Omental fat pad (tissue), 3 donors: ENCODE measurements at regions not wholly inside any gene's neighbourhood (a gene's known extent, or its start where the extent isn't known, plus 50 kb on each side); places are given as distances from the start of the nearest gene placed in this dataset.
"Not testable (repeated sequence)": the region's sequence is repeated elsewhere in the genome, so short reads cannot be mapped to it uniquely, and the experiment has no call there.

ENCODE experiments used
- ATAC-seq: fragments of 150-250 bp; one replicate; pipeline ENCODE4 v1.9.1; 2016; ENCODE audit warnings: mild to moderate bottlenecking, moderate library complexity; ENCODE audit not compliant: low FRiP score
- DNase-seq: peaks from one replicate; pipeline ENCODE4 v3.0.0-alpha.2; 2019; ENCODE audit warnings: low spot score
- TF ChIP-seq, protein P1 (sequence below), 3 donors: fragments of 450-650 bp; IDR thresholded peaks; one replicate each; pipeline ENCODE4 v1.5.1; 2016 to 2017; ENCODE audit warnings: antibody characterized with exemption in 3 of 3, mild to moderate bottlenecking in 3 of 3, moderate library complexity in 2 of 3

DNA sequence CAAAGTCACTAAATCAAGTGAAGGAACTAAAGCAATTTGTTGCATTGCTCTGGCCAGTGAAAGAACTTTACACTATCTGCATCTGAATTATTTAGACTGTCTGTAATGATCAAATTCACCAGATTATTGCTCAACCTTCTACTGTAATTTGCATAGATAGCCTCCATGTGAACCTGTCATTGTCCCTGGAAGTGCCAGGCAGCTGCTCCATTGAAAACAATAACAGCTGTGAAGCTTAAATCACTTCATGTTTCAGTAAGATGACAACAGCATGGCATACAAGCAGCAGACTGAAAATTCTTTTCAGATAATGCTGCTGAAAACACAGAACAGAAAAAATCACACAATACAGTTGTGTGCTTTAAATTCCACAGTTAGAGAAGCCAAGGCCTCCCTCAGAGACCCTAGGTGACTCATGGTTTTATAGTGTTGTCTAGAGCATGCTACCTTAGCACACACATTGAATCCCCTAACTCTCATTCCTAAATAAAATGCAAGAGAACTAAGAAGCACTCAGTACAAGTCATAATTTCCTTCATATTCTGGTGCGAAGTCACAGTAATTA, 248.9 kb downstream of the TPBG start:
- DNase-seq (no peak), ATAC-seq (no peak)
- TF ChIP-seq, protein P1, sequence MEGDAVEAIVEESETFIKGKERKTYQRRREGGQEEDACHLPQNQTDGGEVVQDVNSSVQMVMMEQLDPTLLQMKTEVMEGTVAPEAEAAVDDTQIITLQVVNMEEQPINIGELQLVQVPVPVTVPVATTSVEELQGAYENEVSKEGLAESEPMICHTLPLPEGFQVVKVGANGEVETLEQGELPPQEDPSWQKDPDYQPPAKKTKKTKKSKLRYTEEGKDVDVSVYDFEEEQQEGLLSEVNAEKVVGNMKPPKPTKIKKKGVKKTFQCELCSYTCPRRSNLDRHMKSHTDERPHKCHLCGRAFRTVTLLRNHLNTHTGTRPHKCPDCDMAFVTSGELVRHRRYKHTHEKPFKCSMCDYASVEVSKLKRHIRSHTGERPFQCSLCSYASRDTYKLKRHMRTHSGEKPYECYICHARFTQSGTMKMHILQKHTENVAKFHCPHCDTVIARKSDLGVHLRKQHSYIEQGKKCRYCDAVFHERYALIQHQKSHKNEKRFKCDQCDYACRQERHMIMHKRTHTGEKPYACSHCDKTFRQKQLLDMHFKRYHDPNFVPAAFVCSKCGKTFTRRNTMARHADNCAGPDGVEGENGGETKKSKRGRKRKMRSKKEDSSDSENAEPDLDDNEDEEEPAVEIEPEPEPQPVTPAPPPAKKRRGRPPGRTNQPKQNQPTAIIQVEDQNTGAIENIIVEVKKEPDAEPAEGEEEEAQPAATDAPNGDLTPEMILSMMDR (IDR thresholded peaks at IDR 0.05) = no peak

DNA sequence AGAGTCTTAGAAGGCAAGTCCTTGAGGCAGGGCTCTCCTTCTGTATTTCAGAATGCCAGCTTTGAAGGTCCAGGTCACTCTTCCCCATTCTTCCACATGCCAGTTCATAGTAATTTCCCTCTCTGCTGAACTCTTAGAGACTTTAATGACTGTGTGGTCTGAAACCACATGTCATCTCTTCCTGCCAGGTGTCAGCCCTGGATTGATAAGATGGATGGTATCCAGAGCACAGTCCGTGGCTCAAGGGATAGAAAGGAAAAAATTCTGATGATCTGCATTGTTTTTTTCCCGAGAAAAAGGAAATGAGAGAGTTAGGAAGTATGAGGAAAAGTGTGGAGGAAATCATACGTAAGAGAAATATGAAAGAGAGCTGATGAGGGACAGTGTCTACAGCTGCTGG, 250.9 kb downstream of the TPBG start:
- no peak for DNase-seq
- ATAC-seq = no peak
- TF ChIP-seq, protein P1 (IDR thresholded peaks at IDR 0.05) = no peak

DNA sequence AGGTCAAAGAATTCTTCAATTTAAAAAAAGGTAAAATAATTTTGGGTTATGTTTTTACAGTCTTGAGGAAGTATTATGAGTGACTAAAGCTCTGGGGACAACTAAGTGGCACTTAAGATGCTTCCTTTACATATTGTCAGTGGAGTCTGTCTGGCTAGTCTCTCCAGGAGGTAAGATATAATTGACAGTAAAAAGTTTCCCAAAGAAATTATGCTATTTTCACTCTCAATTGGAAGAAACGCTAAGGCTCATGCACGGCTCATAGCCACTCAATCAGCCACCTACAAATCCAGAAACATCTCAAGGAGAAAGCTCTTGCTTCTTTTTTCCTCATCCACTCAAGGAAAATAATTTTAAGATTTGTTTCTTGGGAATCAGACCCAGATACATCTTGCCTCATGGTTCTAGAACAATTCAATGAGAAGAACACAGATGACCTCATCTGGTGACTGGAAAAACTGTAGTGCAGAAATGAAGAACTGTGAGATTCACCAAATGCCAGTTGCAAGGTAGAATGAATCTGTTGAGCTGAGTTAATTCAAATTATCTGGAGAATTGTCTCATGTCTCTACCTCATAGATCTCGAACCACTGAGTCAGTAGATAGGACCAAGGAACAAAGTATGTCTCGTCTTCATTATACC, 252.9 kb downstream of the TPBG start:
- TF ChIP-seq, protein P1 (IDR thresholded peaks at IDR 0.05) = no peak
- ATAC-seq = no peak
- DNase-seq = no peak

DNA sequence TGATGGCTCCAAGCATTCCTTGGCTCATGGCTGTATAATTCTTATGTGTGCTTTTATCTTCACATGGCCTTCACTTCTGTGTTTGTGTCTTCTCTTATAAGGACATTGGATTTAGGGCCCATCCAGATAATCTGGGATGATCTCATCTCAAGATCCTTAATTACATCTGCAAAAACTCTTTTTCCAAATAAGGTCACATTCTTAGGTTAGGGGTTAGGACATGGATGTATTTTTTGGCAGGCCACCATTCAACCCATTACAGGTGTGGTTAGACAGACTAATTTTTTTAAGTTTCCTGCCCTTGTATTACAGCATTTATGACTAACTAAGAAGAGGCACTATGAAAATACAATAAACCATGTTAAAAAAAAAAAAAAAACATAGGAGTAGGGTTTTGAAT, 254.0 kb downstream of the TPBG start:
- DNase-seq (no peak), ATAC-seq (no peak)
- TF ChIP-seq, protein P1 (IDR thresholded peaks at IDR 0.05) = no peak

DNA sequence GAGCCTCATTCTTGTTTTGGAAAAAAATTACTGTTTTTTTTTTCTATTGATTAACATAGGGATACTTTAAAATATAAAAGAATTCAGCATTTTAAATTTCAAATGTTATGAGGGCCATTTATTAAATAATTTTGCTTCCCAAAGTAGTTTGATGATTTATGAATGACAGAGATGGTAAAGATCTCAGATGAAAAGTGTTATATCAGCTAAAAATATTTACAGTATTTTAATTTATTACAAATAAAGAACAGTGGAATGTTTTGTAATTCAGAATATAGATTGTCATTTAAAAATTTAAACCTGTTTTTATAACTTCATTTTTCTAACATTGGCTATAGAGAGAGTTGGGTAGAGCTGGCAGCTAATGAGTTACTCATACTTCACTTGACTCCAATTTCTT, 256.0 kb downstream of the TPBG start:
- TF ChIP-seq, protein P1 (IDR thresholded peaks at IDR 0.05) = no peak
- no peak for ATAC-seq
- no peak for DNase-seq

DNA sequence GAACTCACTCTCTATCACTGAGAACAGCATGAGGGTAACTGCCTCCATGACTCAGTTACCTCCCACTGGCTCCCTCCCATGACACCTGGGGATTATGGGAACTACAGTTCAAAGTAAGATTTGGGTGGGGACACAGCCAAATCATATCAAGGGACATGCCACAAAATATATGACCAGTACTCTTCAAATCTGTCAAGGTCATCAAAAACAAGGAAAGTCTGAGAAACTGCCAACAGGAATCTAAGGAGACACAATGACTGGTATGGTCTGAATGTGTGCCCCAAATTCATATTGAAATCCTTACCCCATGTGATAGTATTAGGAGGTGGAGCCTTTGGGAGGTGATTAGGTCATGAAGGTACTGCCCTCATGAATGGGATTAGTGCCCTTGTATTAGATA, 258.8 kb downstream of the TPBG start:
- TF ChIP-seq, protein P1 (IDR thresholded peaks at IDR 0.05) = no peak
- no peak for ATAC-seq

DNA sequence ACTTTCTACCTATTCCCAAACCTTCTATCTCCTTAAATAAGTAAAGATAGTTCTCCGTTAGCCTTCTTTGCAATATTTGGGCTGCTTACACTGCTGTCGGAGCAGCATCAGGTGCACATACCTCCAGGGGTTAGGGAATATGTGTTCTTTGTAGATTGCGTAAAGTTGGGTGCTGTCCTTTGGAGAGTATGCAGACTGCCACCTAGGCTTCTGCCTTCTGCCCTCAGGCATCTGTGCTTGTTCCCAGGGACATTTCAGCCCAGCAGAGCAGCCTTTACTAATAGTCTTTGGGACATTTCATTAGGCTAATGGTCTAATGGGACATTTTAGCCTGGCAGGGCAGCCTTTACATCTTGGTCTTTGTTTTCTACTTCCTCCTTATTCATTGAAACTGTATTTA, 260.6 kb downstream of the TPBG start:
- ATAC-seq (no peak), DNase-seq (no peak)
- TF ChIP-seq, protein P1 (IDR thresholded peaks at IDR 0.05) = no peak

More for the DNA sequence above, 258.8 kb downstream of the TPBG start:
- no peak for DNase-seq

DNA sequence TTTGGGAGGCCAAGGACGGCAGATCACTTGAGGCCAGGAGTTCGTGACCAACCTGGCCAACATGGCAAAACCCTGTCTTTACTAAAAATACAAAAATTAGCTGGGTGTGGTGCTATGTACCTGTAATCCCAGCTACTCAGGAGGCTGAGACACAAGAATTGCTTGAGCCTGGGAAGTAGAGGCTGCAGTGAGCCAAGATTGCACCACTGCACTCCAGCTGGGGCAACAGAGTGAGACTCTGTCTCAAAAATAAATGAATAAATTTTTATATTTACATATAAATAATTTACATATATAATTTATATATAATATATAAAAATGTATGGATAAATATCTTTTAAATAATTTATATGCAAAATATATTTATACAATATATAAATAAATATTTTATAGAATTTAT, 263.3 kb downstream of the TPBG start:
- DNase-seq, ATAC-seq: not testable (repeated sequence)
